HG03066 (cell line): ENCODE measurements at regions not wholly inside any gene's neighbourhood (a gene's known extent, or its start where the extent isn't known, plus 50 kb on each side); places are given as distances from the start of the nearest gene placed in this dataset.

Source experiments
- ATAC-seq: cut with Tn5 transposase; IDR thresholded peaks from one replicate; pipeline ENCODE4 v1.9.1; 2021; ENCODE audit warnings: low read depth; ENCODE audit not compliant: unreplicated experiment

DNA sequence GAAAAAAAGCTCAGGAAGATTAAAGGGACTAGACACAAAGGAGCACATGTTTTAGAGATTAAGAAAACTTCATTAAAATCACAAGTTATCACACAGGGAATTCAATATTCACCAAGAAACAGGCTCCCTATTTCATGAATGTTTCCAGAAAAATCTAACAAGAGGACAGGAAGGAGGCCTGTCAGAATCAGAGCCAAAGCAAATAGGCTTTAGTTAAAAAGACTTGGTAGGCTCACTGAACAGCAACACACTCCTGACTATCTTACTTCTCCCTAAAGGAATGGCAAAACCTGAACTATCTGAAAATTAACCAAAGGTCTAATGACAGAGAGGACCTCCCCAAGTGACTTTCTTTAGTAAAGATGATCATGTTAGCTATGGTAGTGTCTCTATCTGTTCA, 188.3 kb upstream of the MEOX2 start:
- ATAC-seq = no peak

DNA sequence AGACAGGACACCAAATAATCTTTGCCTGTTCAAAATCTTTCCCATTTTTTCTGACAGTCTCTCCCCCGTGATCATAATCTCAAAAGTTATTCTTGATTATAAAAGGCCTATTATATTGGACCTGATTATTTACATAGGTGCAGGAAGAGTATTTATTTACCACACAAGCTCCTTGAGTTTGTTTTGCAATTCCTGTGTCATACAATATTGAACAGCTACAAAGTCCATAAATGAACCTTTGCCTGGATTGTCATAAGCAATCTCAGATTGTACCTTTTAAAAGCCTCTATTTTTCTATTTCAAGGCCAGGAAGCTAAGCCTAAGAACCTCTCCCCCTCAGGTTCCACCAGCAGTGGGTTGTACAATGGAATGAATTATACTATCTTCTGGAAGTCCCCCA, 183.9 kb upstream of the MEOX2 start:
- no peak for ATAC-seq

DNA sequence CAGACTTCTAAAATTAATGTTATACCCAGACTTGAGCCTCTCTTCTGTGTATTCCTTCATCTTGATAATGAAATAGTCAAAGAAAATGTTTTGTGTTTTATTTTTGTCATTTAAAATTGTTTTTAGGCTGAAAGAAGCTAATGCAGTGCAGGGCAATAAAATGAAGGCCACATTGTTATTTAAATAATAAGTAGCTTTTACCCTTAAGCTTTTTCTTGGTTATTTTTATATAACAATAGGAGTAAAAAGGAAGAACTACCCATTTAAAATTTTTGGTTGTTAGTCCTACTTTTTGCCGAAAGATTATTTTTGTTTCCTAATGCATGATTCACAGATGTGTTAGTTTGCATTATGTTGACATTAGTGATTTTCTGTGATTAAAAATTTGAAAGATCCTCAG, 181.0 kb upstream of the MEOX2 start:
- no peak for ATAC-seq

DNA sequence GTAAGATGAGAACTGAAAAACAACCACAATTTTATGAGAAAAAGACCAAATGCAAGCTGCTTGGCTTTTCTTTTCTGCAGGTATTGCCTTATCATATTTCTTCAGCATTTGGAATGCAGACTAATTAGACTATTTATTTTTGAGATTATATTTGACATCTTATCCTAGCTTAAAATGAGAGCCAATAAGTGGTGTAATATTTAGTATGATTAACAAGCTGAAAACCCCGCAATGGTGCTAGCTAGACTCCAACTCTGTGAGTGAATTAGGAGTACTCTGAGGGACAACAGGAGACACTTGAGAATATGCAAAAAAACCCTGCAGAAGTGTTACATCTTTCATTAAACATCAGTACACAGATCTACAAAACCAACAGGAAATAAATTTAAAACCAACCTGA, 180.3 kb upstream of the MEOX2 start:
- no peak for ATAC-seq

DNA sequence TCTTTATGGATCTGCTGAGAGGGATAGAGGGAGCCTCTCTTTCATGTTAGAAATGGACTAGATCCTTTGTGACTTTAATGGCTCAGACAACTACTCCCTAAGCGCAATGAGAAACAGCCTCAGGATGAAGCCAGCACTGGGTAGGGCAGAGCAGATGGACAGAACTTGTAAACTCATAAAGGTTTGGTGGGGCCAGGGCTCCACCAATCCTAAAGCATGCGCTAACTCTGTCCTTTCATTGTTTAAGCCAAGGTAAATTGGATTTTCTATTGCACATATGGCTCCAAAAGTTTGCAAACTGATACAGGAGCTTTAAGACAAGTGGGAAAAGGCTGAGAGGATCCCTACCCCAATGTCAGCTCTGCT, 178.1 kb upstream of the MEOX2 start:
- no peak for ATAC-seq

DNA sequence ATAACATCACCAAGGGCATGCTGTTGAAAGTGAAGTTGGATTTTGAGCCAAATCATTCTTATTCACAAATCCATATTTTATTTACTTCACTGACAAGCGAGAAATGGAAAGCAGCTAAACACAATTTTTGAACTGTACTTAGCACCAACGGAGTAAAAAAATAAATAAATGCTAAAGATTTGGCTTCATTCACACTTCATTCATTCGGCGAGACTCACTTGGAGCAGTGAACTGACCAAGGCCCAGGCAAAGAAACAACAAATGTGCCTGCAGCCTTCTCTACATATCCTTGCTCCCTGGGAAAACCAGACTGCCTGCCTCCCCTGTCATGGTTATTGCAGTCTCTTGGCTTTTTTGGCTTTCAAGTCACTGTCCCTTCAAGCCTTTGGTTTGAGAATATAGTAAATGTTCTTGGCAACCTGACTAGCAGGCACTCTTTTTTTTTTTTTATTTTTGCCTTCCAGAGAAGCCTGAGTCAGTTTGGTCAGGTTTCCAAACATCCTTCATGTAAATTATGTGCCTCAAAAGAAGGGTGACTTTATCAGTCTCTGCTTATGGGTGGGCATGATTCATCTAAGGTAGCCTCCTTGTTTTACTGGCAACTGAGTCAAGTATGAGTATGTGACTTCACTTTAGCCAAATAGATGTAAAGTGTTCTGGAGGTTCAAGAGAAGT, 177.6 kb upstream of the MEOX2 start:
- no peak for ATAC-seq

DNA sequence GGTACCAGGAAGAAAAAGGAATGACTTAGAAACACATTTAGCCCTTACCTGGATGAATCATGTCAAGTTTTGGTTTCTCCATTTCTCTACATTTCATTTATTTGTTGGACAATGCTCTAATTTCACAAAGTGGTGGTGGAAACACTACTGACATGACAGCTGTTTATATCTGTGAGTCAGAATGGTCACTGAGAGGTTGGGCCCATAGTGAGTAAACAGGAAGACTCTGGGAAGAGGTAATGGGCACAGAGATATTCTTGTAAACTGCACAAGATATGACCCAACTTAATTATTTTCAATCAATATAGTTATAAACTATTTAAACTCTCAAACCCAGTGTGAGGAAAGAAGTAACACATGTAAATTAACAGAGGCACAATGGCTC, 176.3 kb upstream of the MEOX2 start:
- no peak for ATAC-seq

DNA sequence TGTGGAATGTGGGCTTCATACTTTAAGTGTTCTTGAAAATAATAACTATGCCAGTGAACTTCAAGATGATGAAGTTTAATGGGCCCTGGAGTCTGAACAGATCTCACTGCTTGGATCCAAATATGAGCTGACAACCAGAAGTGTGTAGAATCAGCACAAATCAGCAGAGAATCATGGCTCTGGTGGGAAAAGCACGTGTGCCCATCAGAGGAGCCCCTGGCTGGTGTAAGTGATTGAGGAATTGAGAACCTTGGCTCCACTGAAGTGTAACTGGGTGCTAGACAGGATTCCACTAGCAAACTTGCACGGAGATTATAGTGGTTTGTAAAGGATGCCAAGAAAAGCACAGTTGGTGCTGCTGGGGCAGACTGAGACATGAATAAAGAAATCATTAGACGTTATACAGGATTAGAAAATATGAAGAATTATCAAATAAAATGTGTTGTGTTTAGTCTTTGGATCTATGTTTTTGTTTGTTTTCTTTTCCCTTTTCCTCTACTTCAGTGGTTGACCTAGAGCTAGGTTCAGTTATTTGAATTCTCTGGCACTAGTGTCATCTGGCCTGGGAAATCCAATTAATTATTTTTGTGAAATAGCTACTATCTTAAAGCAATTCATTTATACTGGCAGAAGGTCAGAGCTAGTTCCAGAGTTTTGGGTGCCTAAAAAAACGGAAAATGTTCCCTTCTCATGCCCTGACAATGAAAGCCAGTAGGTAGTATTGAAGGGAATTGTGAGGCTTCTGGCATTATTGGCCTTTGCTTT, 175.7 kb upstream of the MEOX2 start:
- ATAC-seq = no peak

DNA sequence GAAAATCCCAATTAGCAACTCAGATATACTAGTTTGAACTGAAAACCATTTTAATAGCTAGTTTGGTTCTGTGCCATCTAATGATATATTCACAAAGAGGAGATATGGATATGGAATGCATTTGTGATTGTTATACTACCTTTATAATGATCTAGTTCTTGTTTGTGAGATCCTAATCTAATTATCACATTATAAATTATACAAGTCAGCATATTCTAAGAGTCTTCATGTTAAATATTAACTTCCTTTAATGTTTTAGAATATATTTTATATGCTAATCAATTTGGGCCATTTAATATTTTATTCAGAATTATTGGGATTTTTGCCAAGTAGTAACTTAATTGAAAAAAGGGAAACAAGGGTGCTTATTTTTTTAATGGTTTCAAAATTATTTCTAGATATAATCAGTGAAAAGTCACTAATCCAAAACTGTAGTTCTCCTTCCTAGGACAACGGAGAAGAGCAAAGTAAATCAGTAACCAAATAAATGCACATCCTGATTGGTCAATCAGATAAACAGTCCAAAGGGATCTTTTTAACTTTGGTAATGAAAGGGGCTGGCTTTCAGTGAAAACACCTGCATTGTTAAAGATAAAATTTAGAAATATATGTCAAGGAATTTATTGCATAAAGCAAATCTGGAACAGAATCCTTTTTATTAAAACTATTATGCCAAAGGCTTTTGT, 173.9 kb upstream of the MEOX2 start:
- no peak for ATAC-seq

DNA sequence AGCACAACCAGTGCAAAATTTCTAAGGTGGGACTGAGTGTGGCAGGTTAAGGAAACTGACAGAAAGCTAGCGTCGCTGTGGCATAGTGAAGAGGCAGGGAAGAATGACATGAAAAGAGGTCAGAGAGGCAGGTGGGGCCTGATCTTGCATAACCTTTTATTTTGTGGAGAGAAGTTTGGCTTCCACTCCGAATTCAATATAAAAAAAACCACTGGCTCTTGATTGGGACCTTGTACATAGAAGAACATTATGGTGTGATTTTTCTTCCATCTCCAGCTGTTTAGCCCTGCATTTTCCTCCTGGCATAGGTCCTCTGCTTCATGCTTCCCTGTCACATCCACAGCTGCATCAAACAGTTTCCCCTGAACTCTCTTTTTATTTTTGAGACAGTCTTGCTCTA, 170.5 kb upstream of the MEOX2 start:
- no peak for ATAC-seq

DNA sequence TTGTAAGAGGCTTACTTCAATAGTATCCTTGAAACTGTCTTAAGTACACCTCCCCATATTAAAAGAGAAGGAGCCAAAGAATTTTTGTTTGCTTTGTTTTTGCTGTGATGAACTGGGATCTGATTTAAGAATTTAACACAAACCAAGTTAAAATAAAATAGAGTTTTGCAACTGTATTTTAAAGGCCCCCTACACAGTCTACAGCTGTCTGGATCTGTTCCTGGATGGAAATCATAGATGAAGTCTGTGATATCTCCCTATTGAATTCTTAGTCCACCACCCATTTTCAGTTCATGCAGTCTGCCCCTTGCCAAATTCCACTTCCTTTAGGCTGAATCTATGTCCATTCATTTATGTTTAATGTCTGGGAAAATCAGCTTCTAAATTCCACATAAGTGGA, 169.8 kb upstream of the MEOX2 start:
- no peak for ATAC-seq

DNA sequence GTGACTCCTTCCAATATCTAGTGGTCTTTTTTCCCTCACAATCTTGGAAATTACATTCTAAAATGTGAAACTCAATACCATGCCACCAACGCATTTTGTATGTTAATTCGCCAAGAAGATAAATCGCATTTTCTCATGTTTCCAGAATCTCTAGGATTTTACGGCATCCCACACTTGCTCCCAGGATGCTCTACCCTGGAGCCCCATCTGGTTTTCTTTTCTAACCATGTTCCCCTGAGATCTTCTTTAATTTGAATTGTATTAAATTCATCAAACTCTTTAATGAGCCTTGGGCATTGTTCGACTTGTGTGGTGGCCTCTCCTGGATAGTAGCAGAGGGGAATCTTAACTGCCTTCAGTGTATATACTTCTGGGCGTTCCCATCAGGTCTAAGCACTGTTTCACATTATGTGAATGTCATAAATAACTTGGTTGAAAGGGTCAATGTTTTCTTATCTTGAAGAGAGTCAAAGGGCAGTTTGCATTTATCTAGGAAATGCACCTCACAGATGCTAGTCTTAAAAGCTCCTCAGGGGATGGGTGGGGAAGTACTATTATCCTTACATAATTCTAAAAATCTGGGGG, 169.1 kb upstream of the MEOX2 start:
- ATAC-seq = no peak

DNA sequence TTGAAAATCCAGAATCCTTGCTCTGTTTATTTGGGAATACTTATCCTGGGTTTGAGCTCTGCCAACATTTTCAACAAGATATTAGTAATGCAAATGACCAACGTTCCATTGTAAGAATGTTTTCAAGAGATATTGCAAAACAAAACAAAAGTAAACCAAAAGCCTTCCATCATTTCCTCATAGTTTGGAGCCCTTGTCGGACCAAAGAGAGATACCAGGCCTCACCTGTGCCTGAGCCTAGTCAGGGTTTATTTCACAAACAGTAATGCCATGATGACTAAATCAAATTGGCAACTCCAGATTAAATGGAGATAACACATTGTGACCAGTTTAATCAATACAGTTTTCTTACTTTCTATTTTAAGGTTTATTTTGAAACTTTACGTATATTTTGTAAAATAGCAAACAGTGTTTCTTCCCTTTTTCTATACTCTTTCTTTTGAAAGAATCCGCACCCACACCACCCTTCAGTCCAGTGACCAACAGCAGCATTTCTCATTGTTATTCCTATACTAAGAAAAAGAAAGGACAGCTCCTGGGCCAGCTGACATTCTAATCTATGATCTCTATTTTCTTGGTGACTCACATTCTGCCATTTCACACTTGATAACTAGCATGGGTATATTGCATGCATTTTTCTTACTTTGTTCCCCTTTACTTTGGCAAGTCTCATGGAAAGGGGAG, 168.5 kb upstream of the MEOX2 start:
- no peak for ATAC-seq

DNA sequence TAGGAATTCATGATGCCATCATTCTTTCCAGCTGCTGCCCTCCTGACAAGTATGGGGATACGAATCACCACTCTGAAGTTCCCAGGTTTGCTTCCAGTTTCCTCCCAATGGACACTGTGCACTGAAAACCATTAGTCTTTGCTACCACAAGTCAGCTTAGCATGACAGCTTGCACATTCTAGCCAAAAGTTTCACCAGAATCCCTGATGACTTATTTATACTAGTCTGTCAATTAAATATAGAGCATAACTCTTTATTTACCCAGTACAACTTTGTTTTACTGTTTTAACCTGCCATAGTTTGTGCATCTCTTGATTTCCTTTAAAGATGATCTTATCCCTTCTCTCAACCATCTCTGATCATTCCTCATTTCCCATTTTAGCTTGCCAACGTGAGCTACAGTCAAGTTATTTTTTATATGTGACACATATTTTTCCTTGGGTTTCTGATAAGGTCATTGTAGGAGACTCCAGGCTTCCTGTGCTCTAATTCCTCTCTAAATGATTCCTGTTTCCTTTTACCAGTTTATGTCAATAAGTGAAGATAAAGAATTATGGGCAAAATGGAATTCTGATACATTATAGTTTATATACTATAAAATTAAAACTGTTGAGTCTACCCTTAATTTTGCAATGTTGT, 167.5 kb upstream of the MEOX2 start:
- no peak for ATAC-seq

DNA sequence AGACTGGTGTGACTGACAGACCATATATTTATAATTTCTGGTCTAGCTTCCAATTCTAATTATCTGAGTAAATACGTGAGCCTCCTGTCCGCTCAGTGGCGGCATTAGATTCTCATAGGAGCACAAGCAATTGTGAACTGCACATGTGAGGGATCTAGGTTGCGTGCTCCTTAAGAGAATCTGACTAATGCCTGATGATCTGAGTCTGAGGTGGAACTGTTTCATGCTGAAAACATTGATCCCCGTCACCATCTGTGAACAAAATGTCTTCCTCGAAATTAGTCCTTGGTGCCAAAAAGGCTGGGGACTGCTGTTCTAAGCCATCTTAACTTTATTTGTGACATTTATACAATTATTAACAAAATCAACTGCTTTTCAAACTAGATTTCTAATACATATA, 164.7 kb upstream of the MEOX2 start:
- no peak for ATAC-seq

DNA sequence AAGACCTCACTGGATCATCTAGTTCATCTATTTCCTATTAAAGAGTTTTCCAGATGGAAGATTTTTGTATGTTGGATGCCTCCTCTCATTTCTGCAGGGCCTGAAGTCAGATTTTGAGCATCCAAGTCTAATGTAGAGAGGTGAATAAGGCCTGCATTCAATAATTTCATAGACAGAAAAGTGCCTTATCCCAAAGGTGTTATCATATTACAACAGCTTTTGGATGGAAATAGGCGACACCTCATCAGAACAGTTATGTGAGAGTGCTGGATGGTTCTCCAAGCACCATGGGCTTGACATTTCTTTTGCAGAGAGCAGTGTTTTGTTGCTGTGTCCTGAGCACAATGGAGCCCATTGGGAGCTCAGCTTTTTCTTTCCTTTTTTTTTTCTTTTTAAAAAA, 162.4 kb upstream of the MEOX2 start:
- ATAC-seq = no peak

DNA sequence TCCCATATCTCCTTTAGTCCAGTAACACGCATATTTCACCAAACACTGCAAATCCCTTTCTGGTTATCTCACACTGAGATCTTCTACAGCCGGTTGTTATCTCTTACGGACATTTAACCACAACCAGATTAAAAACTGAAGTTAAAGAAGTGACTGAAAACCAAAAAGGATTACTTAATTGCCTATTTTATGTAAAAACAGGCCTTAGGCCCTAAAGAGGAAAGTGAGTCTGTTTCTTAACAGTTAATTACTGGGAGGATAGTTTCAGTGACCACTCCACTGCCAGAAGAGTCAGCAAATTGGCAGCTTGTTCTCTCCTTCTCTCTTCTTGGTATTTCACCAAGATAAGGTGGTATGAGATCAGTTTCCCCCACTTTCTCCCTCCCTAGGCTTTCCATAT, 161.9 kb upstream of the MEOX2 start:
- ATAC-seq = no peak

DNA sequence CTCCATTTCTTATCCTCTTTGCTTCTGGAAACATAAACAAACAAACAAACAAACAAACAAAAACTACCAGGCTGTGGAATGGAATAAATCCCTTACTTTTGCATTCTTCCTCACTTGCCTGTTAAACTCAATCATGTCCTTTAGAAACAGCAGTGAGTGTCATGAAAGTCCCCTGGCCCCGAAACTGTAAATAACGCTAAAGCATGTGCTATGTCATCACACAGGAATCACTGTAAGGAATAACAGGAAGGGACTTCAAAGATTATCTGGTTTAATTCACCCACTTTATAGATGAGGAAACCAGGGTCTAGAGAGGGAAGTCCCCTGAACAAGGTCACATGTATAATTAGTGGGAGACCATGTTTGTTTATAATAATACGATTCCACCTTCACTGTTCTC, 159.4 kb upstream of the MEOX2 start:
- ATAC-seq = no peak

DNA sequence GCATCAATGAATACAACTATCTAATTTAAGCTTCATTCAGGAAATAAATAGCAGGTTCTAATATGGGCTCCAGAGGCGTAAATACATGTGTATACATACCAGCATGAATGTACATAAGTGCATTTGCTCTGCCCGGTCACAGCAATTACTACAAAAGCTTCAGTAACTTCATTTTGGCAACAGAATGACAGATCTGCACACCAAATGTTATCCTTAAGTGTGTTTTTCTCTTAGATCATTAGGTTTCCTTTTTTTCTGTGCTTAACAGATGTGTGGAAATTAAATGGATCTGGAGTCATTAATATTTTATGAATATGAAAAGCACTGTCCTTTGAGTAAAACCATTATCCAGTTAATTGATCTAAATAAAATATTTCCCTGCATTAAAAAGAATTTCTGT, 159.0 kb upstream of the MEOX2 start:
- ATAC-seq = no peak

DNA sequence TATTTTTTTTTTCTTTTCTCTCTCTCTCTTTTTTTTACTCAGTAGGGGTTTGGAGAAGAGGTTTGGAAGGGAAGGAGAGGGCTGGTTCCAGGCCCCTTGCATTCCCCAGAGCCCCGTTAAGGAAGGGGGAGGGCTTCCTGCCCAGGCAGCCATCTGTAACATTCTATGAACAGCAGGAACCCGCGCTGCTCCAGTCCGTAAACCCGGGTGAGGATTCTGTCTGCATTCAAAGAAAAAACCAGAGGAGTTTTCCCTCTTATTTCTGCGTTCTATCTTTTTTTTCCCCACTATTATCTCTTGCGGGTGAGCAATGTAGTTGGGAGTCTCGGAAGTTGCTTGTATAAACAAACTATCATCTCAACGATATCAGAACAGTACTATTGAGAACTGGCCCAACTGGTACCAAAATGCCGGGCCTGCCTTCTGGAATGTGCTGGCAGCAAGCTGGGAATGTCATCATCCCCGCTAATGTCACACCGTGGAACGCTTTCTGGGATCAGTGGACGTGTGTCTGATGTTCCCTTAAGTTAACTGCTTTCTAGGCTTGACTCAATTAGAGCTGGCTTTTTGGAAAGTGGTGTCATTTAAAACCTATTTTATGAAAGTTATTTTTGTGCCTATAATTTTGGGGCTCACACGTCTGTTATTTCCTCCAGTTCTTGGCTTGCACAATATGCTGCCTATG, 153.1 kb upstream of the MEOX2 start:
- no peak for ATAC-seq
